KG1 (cell line): ENCODE measurements at regions not wholly inside any gene's neighbourhood (a gene's known extent, or its start where the extent isn't known, plus 50 kb on each side); places are given as distances from the start of the nearest gene placed in this dataset.

Experiments used
- DNase-seq: peaks from one replicate; lab custom pipeline; 2025; lab: John Stamatoyannopoulos, UW

DNA sequence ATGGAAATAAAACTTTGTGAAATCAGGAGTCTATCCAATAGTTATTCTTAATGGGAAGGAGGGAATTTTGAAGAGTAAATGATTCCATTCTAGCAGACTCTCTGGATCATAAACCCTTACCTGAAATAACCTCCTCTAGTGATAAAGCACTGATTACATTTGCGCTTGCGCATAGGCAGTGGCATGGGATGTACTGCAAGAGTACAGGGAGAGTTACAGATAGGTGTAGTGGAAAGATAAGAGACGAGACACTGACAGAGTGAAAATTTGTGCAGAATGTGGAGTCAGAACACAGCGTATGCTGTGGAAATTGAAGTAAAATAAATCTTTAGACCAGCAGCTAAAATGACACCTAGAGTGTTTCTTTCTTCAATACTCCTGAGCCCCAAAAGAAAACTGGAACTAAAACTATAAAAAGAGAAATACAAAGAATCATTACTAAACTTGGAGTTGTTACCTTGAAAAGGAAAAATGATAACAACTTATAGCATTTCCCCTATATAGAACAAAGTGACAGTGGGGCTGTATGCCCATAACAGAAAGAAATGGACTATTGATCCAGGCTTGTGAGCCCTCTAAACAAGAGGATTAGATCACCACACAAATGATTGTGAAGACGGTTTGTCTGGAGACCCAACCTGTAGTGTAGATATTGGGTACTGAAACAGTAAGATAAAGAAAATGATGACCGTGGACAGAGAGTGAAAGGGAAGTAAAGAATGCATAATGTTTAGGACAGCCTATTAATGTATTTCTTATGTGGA is 1471.2 kb upstream of the NUDT12 start:
- no peak for DNase-seq

DNA sequence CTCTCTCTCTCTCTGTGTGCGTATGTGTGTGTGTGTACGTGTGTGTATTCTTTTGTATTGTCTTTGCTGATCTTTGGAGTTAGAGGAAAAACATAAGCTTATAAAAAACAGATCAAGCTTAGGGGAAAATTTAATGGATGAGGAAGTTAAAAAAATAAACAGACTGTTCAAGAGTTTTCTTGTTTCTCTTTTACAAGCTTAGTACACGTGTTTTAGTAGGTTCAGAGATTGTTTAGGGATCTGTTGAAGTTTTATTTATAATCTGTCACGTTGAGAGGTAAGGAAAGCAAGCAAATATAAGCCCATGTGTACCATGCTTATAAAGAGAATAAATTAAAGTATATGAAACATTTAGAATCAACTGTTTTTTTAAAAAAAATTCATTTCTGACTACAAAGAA is 1470.3 kb upstream of the NUDT12 start:
- no peak for DNase-seq

DNA sequence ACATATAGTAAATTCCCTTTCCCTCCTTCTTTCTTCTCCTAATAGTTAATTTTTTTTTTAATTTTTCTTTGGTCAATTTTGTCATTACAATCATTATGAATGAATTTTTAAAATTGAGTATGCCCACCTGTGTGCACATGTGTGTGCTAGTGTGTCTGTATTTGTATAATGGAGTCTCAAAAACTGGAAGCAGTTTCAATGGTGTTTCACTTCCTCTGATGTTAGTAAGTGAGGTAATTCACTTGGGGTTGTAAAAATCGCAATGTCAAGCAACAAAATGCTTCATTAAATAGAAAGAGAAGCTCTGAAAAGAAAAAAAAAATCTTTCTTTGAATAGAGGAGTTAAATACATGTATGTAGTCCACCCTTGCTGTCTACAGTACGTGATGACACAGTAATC is 1467.6 kb upstream of the NUDT12 start:
- DNase-seq = no peak

DNA sequence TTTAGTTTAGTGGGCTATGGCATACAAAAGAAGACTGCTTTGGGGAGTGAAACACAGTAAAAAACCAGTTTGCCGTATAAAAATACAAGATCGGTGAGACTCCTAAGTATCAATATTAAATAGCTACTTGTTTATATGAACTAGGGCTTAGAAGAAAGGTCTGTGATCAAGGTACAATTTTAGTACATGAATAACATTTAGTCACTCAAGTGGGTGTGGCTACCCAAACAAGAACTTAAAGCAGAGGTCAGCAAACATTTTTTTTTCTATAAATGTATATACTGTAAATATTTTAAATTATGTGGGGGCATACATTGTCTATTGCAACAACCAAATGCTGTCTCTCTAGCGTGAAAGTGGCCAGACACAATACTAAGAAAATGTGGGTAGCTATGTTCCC is 1452.5 kb upstream of the NUDT12 start:
- DNase-seq = no peak

DNA sequence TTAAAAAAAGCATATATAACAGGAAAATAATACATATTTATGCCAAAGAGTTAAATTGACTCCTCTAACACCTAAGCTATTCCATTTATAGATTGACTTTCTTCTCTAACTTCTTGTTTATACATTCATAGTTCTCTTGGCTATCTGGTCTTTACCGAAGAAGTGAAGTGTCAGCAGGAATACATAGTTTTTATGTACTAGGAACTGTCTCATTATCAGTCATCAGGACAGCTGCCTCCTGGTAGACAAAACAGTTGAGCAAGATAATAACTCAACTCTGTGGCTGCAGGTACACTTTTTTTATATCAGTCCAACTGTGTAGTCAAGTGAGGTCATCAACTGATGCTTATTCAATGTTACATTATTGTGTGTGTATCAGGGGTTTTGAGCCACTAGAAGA is 1436.0 kb upstream of the NUDT12 start:
- no peak for DNase-seq

DNA sequence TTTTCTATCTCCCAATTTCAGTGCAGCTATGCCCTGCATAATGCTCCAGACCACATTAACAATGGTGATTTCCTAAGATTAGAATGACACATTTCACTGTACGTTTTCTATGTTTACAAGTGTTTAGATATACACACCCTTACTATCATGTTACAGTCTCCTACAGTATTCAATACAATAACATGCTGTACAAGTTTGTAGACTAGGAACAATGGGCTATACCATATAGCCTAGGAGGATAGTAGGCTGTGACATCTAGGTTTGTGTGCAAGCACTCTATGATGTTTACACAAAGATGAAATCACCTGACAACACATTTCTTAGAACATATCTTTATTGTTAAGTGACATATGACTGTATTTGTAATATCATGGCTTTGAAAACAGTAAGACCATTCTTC is 1435.6 kb upstream of the NUDT12 start:
- no peak for DNase-seq

DNA sequence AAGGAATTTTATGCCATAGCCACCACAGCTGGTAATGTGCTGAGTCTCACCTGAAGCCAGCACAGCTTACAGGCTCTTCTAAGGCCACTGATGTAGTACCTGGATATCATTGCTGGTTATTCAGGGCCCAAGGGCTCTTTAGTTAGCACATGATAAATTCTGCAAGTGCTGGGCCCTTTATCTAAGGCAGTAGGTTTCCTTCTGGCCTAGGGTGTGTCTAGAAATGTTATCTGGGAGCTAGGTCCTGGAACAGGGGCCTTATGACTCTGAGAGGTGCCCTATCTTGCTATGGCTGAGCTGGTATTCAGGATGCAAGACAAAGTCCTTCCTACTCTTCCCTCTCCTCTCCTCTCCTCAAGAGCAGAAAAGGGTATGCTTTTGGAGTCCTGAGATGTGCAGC is 1424.5 kb upstream of the NUDT12 start:
- no peak for DNase-seq

DNA sequence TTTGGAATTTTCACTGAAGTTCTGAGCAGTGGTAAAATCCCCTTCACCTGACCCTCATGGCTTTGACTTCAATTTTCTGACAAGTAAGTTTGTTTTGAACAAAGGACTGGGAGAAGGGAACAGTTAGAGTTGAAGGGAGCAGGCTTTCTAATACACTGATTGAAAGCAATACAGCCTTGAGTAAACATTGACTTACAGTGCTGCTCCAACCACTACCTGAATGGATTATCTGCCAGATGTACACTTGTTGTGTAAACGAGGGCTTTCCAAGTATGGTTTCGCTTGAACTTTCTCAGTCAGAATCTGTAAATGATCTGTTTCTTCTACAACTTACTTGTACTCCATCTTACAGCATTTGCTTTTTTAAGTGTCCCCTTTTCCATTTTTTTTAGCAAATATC is 1414.9 kb upstream of the NUDT12 start:
- DNase-seq = no peak

DNA sequence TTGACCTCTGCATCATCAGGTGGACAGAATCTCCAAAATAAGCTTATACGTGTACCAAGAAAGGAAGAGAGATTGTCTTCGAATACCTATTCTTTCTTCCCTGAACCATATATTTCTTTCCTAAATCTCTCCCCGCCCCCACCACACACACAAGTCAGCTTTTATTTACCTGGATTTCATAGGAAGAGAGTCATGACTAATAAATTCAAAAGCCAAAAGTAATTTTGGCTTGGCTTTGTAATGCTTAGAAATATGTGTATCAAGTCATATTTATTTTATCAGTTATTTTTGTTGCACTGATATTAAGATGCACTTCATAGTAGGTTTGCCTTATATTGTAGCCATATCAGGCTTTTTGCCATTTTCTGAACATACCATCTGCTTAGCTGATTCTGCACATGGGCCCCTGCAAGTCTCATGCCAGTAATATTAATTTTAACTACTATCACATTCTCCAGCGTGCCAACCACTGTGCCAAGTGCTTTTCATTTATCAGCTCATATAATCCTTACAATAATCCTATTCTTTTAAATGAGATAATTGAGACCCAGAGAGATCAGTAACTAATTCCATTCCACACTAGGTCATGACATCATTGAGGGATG is 1405.3 kb upstream of the NUDT12 start:
- no peak for DNase-seq

DNA sequence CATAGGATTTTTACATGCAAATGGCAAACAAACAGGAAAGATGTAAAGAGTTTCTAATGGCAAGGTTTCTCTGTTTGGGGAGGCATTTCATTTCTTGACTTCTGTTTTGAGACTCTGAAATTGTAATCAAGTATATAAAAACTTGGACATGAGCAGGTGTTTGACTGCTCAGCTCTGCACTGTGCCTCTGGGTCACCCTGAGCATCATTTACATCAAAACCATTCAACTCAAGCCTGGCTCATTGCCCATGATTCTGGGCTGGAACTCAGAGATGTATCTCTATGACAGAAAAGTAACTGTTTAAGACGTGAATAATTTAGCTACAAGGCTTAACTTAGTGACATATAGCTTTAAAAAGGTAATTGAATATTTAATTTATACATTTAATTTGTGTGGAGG is 1402.4 kb upstream of the NUDT12 start:
- no peak for DNase-seq

DNA sequence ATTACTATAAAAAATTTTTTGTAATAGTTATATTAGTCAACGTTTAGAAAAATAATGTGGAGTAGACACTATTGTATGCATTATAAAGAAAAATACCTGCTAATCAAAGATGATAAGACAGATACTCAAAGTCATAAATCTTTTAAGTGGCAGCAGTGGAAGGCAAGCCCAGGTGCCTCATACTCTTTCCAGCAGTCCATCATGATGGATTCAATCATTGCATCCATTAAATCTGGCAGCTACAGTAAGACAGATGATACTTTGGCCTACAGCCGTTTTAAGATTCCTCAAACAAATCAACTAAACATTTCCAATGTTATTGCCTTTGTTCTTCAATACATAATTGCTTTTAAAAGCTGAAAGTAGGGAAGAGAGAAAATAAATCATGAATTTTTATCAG is 1392.9 kb upstream of the NUDT12 start:
- DNase-seq = no peak

DNA sequence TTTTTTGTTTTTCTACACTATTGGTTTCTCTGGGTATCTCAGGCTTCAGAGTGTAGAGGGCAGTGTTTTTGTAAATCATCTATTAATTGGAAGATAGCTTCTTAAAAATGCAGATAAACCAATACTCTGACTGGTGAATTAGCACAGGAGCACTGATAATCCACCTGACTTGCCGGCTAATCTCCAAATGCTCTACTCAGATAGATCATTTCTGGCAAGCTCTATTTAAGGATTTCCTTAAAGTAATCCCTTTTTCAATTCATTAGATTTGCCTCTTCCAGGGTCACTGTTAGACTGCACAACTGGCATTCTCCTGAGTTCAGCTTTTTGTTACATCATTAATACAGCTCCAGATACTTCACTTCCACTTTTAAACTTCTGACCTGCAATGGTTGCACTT is 1390.3 kb upstream of the NUDT12 start:
- DNase-seq = no peak

DNA sequence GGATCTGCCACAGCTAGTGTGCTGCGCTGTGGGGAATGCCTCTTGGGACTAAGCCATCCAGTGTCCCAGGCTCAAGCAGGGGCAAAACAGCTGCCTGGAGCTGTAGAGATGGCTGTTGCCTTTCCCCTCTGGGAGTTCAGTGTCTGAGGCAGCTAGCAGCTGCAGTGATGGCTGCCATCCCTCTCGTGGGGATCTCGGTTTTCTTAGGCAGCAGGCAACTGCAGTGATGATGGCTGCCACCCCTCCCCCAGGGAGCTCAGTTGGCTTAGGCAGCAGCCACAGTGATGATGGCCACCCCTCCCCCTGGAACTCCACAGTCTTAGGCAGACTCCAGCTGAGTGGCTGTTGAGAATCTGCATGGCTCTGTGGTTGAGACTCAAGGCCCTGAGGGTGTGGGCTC is 1389.2 kb upstream of the NUDT12 start:
- no peak for DNase-seq

DNA sequence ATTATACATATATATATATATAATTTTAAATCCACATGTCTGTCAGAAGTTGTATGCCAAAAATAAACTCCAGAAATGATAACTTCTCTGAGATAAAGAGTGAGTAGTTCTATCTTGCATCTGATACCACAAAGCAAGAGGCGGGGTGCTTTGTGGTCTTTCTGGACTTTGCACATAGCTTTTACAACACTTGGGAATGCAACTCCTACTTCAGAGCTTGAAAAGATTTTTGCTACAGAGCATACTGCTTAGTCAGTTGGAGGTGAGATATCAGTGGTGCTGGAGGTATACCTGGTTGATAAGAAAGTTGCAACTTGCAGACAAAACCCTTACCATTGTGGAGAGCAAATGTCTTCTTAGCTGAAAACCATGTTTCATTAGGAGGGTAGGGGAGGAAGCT is 1384.5 kb upstream of the NUDT12 start:
- DNase-seq = no peak

DNA sequence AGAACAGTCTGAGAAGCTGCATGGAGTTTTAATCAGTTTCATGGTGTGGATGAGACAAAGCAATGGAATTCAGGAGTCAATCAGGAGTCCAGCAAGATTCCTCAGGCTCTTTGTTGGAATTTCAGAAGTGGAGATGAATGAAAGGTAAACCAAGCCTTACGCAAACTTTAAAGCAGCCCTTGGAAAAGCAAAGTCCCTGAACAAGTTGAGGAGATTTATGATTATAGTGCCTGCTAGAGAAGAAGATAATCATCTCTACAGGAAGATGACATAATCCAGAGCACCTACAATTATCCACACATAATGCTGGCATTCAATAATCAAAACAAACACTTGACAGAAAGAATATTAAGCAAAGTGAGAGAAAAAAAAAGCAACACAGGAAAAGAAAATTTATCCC is 1380.1 kb upstream of the NUDT12 start:
- DNase-seq = no peak

DNA sequence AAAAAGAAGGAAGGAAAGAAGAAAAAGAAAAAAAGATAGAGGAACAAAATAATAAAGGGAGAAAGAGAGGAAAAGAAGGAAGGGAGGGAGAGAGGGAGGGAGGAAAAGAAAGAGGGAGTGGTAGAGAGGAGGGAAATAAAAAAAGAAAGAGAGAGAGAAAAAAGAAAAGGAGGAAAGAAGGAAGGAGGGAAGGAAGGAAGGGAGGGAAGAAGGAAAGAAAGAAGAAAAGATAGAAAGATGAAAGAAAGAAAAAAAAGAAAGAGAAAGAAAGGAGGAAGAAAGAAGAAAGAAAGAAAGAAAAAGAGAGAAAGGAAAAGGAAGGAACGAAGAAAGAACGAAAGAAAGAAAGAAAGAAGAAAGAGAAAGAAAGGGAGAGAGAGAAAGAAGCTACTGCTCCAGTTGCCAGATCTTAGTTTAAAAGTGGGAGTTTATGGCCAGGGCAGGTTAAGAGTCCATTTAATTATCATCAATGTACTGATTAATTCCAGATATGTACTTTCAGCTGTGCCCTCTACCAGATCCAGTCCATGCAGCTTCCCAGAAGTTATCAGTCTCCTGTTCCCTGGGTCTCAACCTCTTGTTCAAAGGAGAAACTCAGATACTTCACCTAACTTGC is 1378.5 kb upstream of the NUDT12 start:
- DNase-seq = no peak

DNA sequence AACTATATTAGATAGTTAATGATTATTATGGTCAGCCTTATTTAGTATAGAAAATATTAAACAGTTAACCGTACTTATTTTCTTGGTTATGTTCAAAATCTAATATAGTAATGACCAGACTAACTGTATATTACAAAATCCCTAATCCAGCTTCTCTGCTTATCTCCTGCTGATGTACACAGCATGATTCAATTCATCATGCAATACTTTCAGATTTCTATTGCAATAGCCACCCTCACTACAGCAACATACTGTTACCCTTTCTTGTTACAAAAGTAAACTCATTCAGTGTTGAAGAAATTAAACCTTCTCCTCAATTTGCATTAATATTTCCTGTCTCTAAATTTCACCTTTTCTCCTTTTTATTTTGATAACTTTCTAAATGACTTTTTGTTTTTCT is 1375.0 kb upstream of the NUDT12 start:
- DNase-seq = no peak

DNA sequence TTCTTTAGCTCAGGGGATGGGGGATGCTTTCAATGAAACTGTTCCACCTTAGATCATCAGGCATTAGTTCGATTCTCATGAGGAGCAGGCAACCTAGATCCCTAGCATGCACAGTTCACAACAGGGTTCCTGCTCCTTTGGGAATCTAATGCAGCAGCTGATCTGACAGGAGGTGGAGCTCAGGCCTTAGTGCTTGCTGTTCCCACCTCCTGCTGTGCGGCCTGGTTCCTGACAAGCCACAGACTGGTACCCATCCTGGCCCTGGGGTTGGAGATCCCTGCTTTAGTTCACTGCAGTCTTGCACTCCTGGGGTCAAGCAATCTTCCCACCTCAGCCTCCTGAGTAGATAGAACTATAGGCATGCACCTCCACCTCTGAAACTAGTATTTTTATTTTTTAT is 1369.8 kb upstream of the NUDT12 start:
- no peak for DNase-seq

DNA sequence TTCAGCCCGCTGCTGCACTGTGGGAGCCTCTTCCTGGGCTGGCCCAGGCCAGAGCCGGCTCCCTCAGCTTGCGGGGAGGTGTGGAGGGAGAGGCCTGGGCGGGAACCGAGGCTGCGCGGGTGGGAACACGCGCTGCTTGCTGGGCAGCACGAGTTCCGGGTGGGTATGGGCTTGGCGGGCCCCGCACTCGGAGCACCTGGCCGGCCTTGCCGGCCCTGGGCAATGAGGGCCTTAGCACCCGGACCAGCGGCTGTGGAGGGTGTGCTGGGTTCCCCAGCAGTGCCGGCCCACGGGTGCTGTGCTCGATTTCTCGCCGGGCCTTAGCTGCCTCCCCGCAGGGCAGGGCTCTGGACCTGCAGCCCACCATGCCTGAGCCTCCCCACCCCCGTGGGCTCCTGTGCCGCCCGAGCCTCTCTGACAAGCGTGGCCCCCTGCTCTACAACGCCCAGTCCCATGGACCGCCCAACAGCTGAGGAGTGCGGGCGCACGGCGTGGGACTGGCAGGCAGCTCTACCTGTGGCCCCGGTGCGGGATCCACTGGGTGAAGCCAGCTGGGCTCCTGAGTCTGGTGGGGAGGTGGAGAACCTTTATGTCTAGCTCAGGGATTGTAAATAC is 1366.4 kb upstream of the NUDT12 start:
- DNase-seq = no peak

DNA sequence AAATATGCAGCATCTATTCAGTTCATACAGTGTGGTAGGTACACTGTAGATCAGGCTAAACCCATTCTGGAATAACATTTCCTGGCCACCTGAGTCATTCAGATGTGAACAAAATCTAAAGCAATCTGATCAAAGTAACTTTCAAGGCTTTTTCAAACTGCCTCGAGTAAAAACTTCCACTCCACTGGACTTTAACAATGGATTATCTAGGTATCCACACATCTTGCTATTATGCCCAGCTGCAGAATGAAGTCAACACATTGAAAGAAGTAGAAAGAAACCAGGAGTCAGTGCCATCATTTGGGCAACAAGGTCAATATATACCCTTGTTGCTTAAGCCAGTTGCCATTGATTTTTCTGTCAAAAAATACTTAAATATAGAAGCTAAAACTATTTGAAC is 1352.6 kb upstream of the NUDT12 start:
- DNase-seq = no peak

DNA sequence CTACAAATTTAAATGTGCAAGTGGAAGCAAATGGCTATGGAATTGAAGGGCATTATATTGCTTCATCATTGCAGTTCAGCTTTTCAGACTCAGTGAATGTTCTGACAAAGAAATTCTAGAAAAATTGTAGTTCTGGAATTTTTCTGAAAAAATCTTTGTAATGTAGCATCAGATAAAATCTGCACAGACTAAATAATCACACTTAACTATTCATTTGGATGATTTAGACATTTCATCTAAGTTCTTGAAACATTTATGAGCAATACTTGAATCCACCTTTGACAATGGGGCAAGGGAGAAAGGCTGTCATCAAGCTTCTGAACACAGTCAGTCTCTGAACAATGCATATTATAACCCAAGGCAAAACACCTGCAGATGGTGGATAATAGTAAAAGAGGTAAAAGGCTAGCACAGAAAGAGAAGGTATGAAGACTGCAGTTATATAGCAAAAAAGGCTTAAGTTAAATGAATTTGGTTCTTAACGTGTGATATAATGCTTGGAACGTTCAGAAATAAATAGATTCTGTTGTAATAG is 1352.0 kb upstream of the NUDT12 start:
- no peak for DNase-seq

DNA sequence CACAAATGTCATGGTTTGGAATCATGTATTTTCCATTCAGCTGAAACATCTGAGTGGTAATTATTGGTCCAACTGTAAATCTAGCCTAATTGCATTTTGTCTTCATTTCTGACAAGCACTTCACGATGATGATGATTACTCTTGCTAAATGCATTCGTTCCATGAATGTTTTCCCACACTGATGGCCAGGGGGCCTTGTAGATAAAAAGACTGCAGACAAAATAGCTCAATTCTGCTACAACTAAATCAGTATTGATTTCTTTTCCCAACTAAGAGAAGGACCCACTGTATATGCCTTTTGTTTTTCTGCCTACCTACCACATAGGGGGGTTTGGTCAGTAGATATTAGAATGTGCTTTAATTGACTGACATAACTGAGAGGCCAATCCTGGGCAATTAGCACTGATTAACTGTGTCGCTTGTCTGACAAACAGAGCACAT is 1351.3 kb upstream of the NUDT12 start:
- DNase-seq = no peak

DNA sequence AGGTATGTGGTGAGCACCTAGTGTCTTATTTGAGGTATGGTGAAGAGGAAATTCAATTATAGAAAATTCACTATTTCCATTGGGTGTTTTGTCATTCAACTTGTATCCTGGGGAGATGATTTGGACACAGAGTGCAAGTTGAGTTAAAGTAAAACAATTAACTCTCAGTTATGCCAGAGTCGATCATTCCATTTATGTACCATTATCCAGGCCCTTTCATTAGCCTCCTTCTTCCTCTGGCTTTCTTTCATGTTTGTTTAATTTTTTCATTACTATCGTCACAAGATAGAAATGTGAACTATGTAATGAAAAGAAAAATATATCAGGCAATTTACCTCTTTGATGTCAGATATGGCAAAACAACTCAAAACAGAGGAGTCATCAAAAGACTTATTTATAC is 1347.2 kb upstream of the NUDT12 start:
- DNase-seq = no peak
